HG02970 (cell line): ENCODE measurements at regions not wholly inside any gene's neighbourhood (a gene's known extent, or its start where the extent isn't known, plus 50 kb on each side); places are given as distances from the start of the nearest gene placed in this dataset.
A peak's percentile ranks its signal among the peaks of the same experiment; 100 is the strongest.

Experiments used
- ATAC-seq: cut with Tn5 transposase; IDR thresholded peaks from one replicate; pipeline ENCODE4 v1.9.1; 2021; ENCODE audit warnings: mild to moderate bottlenecking, moderate library complexity, moderate number of reproducible peaks; ENCODE audit not compliant: unreplicated experiment, low FRiP score

DNA sequence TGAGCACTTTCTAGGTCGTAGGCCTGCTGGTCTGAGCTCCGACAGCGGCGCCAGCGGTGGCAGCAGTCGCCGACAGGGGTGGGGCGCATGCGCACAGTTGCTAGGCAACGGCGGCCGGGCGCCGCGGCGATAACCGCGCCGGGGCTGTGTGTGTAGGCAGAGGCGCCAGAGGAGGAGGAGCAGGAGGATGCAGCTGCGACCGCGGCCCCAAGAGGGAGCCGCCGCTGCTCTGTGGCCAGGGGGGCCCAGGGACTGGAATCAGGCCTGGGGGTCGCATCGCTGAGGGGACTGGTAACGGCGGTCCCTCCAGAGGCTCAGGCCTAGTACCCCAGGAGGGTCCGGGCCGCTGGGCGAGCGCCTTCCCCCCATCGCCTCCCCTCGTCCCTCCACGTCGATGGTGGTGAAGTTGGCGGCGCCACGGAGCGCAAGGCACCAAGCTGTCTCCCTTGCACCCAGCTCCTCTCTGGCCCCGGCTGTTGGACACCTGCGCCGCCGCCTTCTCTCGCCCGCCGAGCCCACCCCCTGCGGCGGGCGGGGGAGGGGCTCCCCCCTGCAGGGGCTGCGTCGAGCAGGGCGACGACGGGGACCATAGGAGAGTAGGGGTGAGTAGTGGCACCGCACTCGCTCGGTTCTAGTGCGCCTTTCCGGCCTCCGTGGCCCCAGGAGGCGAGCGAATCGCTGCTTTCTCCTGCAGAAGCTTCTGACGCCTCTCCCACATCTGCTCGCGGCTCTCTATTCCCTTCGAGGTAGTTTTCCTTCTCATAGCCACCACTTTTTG lies 58.6 kb upstream of the ZC4H2 start, which contains the start of gene ZC3H12B:
TSS of gene ZC3H12B (plus strand) at position 159 of the 778 bp plus-strand sequence.
- ATAC-seq = peak; percentile 98

- ATAC-seq = no peak
Measured at GRCh38 chrX:65034292-65034667, 58.0 kb upstream of the ZC4H2 start.
